ENCODE measurements at regions not wholly inside any gene's neighbourhood (a gene's known extent, or its start where the extent isn't known, plus 50 kb on each side); places are given as distances from the start of the nearest gene placed in this dataset.

DNA sequence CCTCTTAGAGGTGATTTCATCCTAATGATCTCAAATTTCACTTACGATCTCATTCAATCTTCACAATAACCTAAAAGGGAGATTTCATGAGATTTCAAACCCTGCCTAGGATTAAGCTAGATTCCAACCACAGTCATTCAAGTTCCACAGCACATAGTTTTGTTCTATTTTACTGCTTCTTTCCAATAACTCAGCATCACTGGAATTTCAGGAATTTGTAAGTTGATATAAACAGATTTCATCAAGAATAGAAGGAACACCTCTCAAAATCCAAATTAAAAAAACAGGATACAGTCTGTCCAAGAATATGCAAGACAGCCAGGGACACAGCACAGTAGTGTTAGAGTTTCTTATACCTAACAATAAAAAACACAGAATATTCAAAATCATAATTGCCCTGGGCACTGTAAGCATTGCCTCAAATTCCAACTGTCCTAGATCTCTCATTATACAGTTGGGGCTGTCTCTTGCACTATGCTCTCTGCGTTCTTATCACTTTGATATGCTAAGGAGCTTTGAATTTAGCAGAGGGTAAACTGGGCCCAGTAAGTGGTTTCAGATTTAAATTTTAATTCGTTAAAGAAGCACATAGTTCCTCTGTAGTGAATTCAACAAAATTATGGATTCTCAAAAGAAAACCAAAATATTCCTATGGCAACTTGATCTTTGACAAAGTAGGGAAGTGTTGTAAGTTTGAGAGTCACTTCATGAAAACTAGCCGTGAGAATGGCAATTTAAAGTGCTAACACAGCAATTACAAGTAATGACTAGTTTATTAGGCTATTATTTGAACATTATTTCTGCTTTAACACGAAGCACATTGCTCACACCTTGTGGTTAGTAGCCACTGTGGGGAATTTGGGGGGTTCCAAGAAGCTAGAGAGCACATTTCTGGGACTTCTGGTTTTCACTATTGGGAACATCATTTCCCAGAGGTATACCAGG, 478.6 kb upstream of the C9orf72 start:
- intact Hi-C loops (cut with DNase I) = loop anchor here in 2 of 10 donors (10.0 kb wide), 2 partner anchors 77 to 1117 kb away; no protein-coding TSS in a partner anchor
- no peak overlapping the region for H3K27ac ChIP-seq
- no peaks in the 10 kb centered on the region for H3K36me3 ChIP-seq
- no peaks in the 10 kb centered on the region for H3K4me1 ChIP-seq
- H3K4me3 ChIP-seq = no peak overlapping the region
- TF ChIP-seq, protein P1, sequence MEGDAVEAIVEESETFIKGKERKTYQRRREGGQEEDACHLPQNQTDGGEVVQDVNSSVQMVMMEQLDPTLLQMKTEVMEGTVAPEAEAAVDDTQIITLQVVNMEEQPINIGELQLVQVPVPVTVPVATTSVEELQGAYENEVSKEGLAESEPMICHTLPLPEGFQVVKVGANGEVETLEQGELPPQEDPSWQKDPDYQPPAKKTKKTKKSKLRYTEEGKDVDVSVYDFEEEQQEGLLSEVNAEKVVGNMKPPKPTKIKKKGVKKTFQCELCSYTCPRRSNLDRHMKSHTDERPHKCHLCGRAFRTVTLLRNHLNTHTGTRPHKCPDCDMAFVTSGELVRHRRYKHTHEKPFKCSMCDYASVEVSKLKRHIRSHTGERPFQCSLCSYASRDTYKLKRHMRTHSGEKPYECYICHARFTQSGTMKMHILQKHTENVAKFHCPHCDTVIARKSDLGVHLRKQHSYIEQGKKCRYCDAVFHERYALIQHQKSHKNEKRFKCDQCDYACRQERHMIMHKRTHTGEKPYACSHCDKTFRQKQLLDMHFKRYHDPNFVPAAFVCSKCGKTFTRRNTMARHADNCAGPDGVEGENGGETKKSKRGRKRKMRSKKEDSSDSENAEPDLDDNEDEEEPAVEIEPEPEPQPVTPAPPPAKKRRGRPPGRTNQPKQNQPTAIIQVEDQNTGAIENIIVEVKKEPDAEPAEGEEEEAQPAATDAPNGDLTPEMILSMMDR (IDR thresholded peaks at IDR 0.05) = no peak
- DNase-seq (no peak), ATAC-seq (no peak)
- H3K27me3 ChIP-seq = no peaks in the 10 kb centered on the region
- H3K9me3 ChIP-seq = no peaks in the 10 kb centered on the region
- 58 to 63% methylated on average over 5 of the region's 5 CpGs for WGBS, 2 donors

DNA sequence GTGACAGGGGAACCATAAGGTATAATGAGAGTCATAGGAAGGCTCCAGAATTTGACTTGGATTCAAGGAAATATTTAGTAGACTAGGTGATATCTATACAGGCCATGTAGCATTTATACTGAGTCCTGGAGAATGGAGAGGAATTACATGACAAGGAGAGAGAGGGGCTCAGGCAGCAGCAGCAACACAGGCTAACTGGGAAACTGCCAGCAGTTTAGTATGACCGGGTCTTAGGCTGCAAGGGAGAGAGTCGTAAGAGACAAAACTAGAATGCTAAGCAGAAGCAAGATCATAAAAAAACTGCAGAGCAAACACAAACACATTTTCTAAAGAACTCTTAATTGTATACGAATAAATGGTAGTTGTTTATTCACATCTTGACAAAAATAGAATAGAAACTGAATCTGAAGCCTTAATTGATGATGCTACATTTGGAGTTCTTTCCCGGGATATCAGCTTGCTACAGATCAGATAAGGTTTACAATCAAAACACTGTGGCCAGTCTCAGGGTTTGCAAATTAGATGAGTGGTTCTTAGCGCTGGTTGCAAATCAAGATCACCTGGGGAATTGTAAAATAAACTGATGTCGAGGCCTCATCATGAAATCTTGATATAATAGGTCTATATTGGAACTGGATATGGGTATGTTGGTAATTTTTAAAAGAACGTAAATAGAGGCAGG, 480.0 kb upstream of the C9orf72 start:
- intact Hi-C loops (cut with DNase I) = loop anchor here in 2 of 10 donors (10.0 kb wide), 2 partner anchors 78 to 1118 kb away; no protein-coding TSS in a partner anchor
- DNase-seq (no peak), ATAC-seq (no peak)
- TF ChIP-seq, protein P1 (IDR thresholded peaks at IDR 0.05) = no peak
- Histone ChIP-seq H3K36me3 (no peaks in the 10 kb centered on the region), H3K4me1 (no peaks in the 10 kb centered on the region), H3K9me3 (peaks cover 0 to 7% (median 0%) of the 10 kb centered on the region in 11 donors), H3K27me3 (no peaks in the 10 kb centered on the region), H3K27ac (no peak overlapping the region), H3K4me3 (no peak overlapping the region)
- WGBS, 2 donors = 51 to 55% methylated on average over 7 of the region's 7 CpGs

DNA sequence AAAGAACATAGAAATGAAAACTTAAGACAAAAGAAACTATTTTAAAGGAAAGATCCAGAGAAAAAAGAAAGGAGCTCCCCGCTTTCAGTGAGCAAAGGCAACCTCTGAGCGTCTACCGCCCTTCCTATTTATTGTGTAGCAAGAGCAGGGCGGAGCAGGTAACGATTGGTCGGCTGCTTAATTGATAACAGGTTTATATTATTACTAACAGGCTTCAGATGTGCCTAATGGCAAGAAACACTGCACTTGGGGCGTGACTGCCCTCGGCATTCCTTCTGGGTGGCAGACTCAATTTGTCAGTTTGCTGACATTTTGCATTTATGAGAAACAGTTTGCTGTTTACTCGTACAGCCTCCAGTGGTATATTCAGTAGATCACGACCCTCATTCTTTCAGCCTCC, 482.7 kb upstream of the C9orf72 start:
- Histone ChIP-seq H3K27ac (no peak overlapping the region), H3K27me3 (no peaks in the 10 kb centered on the region), H3K36me3 (no peaks in the 10 kb centered on the region), H3K4me1 (no peaks in the 10 kb centered on the region), H3K4me3 (no peak overlapping the region), H3K9me3 (peaks cover 0 to 18% (median 0%) of the 10 kb centered on the region in 11 donors)
- 85 to 89% methylated on average over 10 of the region's 10 CpGs for WGBS, 2 donors
- intact Hi-C loops (cut with DNase I) = loop anchor here in 2 of 10 donors (10.0 kb wide), 2 partner anchors 81 to 1121 kb away; no protein-coding TSS in a partner anchor
- DNase-seq (no peak), ATAC-seq (no peak)
- TF ChIP-seq, protein P1 (IDR thresholded peaks at IDR 0.05) = no peak

DNA sequence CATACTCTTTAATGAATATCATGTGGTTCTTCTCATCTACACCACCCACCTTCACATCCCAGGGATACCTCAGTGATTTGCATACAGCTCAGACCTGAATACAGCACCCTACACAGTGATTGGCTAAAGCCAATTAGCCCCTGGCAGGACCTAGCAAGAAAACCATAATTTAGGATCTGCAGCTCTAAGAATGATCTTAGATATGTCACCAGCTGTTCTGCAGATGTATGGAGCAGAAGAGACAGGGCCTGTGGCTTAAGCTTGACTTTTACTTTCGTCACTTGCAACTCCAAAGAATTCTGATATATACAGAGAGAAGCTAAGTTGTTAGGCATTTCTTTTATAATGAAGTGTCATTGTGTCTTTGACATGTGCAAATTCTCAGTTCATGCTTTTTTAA, 483.2 kb upstream of the C9orf72 start:
- Histone ChIP-seq H3K36me3 (no peaks in the 10 kb centered on the region), H3K27ac (no peak overlapping the region), H3K27me3 (no peaks in the 10 kb centered on the region), H3K4me3 (no peak overlapping the region), H3K9me3 (peaks cover 0 to 18% (median 0%) of the 10 kb centered on the region in 11 donors), H3K4me1 (no peaks in the 10 kb centered on the region)
- ATAC-seq (no peak), DNase-seq (no peak)
- intact Hi-C loops (cut with DNase I) = loop anchor here in 2 of 10 donors (10.0 kb wide), 2 partner anchors 82 to 1122 kb away; no protein-coding TSS in a partner anchor
- TF ChIP-seq, protein P1 (IDR thresholded peaks at IDR 0.05) = no peak
- 78 to 85% methylated on average over 1 of the region's 1 CpG for WGBS, 2 donors
